Breast epithelium (tissue), 4 donors: ENCODE measurements at regions not wholly inside any gene's neighbourhood (a gene's known extent, or its start where the extent isn't known, plus 50 kb on each side); places are given as distances from the start of the nearest gene placed in this dataset.

Experiments used
- DNase-seq, 2 donors: peaks; one replicate each; pipeline ENCODE4 v3.0.0-alpha.2; 2019; ENCODE audit warnings: low spot score in 2 of 2
- H3K27ac ChIP-seq, 2 donors: fragments of 200-600 bp; sonication (generic) in 1 of 2; one replicate each; pipeline ENCODE4 v1.5.1; 2016 to 2019; ENCODE audit warnings: mild to moderate bottlenecking in 1 of 2
- H3K27me3 ChIP-seq, 2 donors: fragments of 200-600 bp; sonication (generic) in 1 of 2; one replicate each; pipeline versions ENCODE4 v1.5.1 to v1.6.0; 2017 to 2019; ENCODE audit warnings: control low read depth in 1 of 2, mild to moderate bottlenecking in 1 of 2
- H3K36me3 ChIP-seq: fragments of 200-600 bp; one replicate; pipeline ENCODE4 v1.5.1; 2019
- H3K4me1 ChIP-seq, 2 donors: fragments of 200-600 bp; sonication (generic); one replicate each; pipeline ENCODE4 v1.5.1; 2016 to 2019; ENCODE audit warnings: control low read depth in 1 of 2
- H3K4me3 ChIP-seq, 3 donors: fragments of 200-600 bp; sonication (generic); 1 replicate in 2 of 3; 2 replicates in 1 of 3; pipeline ENCODE4 v1.5.1; 2016 to 2019; ENCODE audit warnings: mild to moderate bottlenecking in 3 of 3, moderate library complexity in 2 of 3
- H3K9me3 ChIP-seq, 2 donors: fragments of 200-600 bp; sonication (generic) in 1 of 2; one replicate each; pipeline ENCODE4 v1.5.1; 2016 to 2019; ENCODE audit warnings: control low read depth in 1 of 2
- POLR2A ChIP-seq: fragments of 450-650 bp; IDR thresholded peaks from one replicate; pipeline ENCODE4 v1.6.1; 2016; ENCODE audit warnings: antibody characterized with exemption, mild to moderate bottlenecking, moderate library complexity
- POLR2AphosphoS5 ChIP-seq, 3 donors: sonication (generic); formaldehyde crosslinking; IDR thresholded peaks; one replicate each; pipeline ENCODE4 v1.6.1; 2017; ENCODE audit warnings: antibody characterized with exemption in 3 of 3
- intact Hi-C: fragments of 100-400 bp; cut with DNase I; formaldehyde crosslinking; loops from one replicate; pipeline ENCODE4 v1.15.1; 2023; ENCODE audit warnings: low total_unique reads
- TF ChIP-seq, protein P1 (sequence below), 3 donors: fragments of 450-650 bp; IDR thresholded peaks; one replicate each; pipeline ENCODE4 v1.5.1; 2016 to 2017; ENCODE audit warnings: antibody characterized with exemption in 3 of 3, mild to moderate bottlenecking in 3 of 3, moderate library complexity in 3 of 3

DNA sequence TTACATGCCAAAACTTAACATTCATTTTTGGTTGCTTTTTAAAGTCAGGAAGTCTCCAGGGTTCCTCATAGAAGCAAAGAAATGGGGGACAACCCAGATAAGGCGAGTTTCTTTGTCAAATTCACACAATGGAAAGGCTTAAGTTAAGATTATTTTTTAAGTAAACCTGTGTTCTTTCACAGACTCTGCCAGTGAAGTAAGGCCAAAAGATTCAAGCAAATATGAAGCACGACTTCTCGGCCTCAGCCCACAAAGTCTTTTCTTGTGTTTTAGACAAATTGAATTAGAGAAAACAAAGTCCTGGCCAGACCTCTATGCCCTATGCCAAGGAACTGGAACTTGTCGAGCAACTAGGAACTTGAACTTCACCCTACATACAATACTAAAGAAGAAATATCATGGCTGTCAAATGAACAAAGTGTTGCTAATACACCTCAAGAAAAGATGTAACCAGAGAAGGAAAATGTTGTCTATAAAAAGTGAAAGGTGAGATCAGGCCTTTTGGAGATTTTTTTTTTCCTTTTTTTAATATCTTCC is 540.0 kb upstream of the JARID2 start:
- no peaks in the 10 kb centered on the region for H3K36me3 ChIP-seq
- no peaks in the 10 kb centered on the region for H3K9me3 ChIP-seq
- TF ChIP-seq, protein P1, sequence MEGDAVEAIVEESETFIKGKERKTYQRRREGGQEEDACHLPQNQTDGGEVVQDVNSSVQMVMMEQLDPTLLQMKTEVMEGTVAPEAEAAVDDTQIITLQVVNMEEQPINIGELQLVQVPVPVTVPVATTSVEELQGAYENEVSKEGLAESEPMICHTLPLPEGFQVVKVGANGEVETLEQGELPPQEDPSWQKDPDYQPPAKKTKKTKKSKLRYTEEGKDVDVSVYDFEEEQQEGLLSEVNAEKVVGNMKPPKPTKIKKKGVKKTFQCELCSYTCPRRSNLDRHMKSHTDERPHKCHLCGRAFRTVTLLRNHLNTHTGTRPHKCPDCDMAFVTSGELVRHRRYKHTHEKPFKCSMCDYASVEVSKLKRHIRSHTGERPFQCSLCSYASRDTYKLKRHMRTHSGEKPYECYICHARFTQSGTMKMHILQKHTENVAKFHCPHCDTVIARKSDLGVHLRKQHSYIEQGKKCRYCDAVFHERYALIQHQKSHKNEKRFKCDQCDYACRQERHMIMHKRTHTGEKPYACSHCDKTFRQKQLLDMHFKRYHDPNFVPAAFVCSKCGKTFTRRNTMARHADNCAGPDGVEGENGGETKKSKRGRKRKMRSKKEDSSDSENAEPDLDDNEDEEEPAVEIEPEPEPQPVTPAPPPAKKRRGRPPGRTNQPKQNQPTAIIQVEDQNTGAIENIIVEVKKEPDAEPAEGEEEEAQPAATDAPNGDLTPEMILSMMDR (IDR thresholded peaks at IDR 0.05) = no peak
- TF ChIP-seq POLR2A = no peak
- no peak for TF ChIP-seq POLR2AphosphoS5 (IDR thresholded peaks at IDR 0.05)
- intact Hi-C loops = no loop called here
- peak overlapping the region; percentile 75 to 86 for H3K27ac ChIP-seq
- peaks cover 0 to 5% of the 10 kb centered on the region in 2 donors for H3K4me1 ChIP-seq
- no peak overlapping the region for H3K4me3 ChIP-seq
- H3K27me3 ChIP-seq = no peaks in the 10 kb centered on the region
- no peak for DNase-seq

DNA sequence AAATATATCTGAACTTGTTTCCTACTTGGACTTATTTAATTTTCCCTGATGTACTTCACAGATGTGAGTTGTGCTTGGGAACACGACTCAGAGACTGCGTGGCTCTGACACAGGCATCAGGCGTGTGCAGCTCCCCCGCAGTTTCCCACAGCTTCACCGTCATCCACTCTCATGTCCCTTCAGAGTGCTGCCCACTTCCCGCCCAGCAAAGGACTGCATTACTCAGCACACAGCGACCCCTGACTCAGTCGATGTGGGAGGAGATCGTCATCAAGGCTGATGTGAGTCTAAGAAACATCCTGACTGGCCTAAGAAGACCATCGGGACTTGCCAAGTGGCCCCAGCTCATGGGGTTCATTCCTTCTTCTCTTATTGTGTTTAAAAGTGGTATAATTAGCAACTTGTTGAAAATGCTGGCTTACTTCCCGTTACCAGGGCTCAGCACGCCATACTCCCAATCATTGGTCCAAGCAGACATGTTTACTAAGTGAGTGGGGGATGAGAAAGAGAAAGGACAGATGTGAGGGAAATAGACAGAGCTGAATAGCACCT is 539.4 kb upstream of the JARID2 start:
- DNase-seq = no peak
- Histone ChIP-seq H3K27ac (peak overlapping the region; percentile 75 to 86), H3K36me3 (no peaks in the 10 kb centered on the region), H3K4me1 (peaks cover 0 to 5% of the 10 kb centered on the region in 2 donors), H3K9me3 (no peaks in the 10 kb centered on the region), H3K4me3 (no peak overlapping the region), H3K27me3 (no peaks in the 10 kb centered on the region)
- intact Hi-C loops = no loop called here
- peak in 1 of 3 donors; percentile 12 for TF ChIP-seq POLR2AphosphoS5 (IDR thresholded peaks at IDR 0.05)
- no peak for TF ChIP-seq POLR2A
- TF ChIP-seq, protein P1 (IDR thresholded peaks at IDR 0.05) = no peak

DNA sequence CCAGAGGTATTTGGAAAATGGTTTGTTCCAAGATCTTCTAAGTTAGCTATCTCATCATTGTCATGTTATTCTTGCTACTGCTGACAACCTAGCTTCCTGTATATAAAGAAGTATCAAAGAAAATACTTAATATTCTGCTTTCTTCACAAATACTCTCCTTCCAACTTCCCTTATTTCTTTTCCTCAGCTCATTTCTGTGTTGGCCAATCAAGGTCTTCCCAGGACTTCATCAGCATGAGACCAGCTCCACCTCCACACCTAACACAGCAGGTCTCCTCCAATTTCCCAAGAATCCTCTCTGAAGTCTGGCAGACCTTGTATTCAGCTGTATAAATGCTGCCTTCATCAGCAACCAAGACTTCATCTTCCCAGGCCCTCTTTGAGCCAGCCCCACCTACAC is 538.6 kb upstream of the JARID2 start:
- Histone ChIP-seq H3K4me1 (peaks cover 0 to 5% of the 10 kb centered on the region in 2 donors), H3K4me3 (no peak overlapping the region), H3K36me3 (no peaks in the 10 kb centered on the region), H3K9me3 (no peaks in the 10 kb centered on the region), H3K27ac (peak overlapping the region; percentile 61 to 75), H3K27me3 (no peaks in the 10 kb centered on the region)
- intact Hi-C loops = no loop called here
- no peak for DNase-seq
- TF ChIP-seq POLR2AphosphoS5 (IDR thresholded peaks at IDR 0.05) = no peak
- no peak for TF ChIP-seq POLR2A
- TF ChIP-seq, protein P1 (IDR thresholded peaks at IDR 0.05) = no peak

DNA sequence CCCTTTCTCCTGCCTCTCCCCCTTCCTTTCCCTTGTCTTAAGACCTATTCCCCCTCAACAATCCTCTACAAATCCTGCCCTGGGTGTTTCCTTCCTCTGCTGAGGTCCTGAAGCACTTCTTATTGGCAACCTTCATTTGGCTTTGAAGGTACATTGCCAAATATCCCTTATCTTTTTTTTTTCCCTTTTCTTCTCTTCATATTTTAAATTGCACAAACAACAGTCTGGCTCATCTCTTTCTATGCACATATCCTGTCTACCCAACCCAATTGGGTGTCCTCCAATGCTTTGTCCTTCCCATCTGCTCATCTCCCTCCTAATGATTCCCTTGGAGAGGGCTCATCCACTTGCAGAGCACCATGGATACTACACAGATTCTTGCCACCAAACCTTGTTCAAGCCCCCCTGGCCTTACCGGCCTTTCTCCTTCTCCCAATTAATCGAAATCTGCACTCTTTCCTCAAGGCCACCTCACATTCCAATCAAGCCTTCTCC is 537.9 kb upstream of the JARID2 start:
- intact Hi-C loops = no loop called here

DNA sequence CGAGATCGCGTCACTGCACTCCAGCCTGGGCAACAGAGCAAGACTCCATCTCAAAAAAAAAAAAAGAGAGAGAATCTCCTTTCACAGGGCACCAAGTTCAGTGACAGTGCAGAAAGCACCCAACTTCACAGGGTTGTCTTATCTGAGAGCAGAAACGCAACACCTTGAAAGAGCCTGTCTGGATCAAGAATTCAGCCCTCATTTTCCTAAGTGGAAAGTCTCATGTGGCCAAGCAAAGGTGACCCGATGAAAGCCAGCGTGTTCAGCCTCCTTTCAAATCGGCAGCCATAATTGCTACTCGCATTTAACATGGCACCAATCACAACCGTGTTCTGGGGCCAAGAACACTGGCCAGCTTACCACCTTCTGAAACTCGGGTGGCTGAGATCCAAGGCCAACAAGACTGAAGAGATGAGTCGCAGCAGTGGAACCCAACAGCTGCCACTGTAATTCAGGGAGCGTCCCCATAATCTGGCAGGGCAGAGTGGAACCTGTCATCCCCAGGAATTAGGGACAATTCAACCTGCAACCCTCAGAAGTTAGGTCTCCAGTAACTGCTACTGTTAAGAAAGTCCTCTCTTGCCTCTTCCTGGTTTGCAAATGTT is 536.7 kb upstream of the JARID2 start:
- H3K4me1 ChIP-seq = peaks cover 0 to 2% of the 10 kb centered on the region in 2 donors
- no peak overlapping the region for H3K4me3 ChIP-seq
- no peak overlapping the region for H3K27ac ChIP-seq
- H3K9me3 ChIP-seq = no peaks in the 10 kb centered on the region
- TF ChIP-seq POLR2AphosphoS5 (IDR thresholded peaks at IDR 0.05) = no peak
- TF ChIP-seq, protein P1 (IDR thresholded peaks at IDR 0.05) = no peak
- no peak for TF ChIP-seq POLR2A
- no peaks in the 10 kb centered on the region for H3K27me3 ChIP-seq
- no peaks in the 10 kb centered on the region for H3K36me3 ChIP-seq
- no peak for DNase-seq
- intact Hi-C loops = no loop called here

More for the DNA sequence above, 537.9 kb upstream of the JARID2 start:
- H3K27me3 ChIP-seq = no peaks in the 10 kb centered on the region
- H3K4me3 ChIP-seq = no peak overlapping the region
- no peak overlapping the region for H3K27ac ChIP-seq
- no peak for DNase-seq
- H3K9me3 ChIP-seq = no peaks in the 10 kb centered on the region
- no peaks in the 10 kb centered on the region for H3K36me3 ChIP-seq
- TF ChIP-seq POLR2A (no peak), POLR2AphosphoS5 (IDR thresholded peaks at IDR 0.05) (no peak)
- peaks cover 0 to 5% of the 10 kb centered on the region in 2 donors for H3K4me1 ChIP-seq
